Liver (tissue), 8 donors: ENCODE measurements at regions not wholly inside any gene's neighbourhood (a gene's known extent, or its start where the extent isn't known, plus 50 kb on each side); places are given as distances from the start of the nearest gene placed in this dataset.

Experiments
- DNase-seq: peaks from one replicate; pipeline ENCODE4 v3.0.0-alpha.2; 2017; ENCODE audit warnings: low spot score
- H3K27ac ChIP-seq, 2 donors: one replicate each; pipeline ENCODE4 v1.7.0; 2013; ENCODE audit warnings: inconsistent platforms in 2 of 2, low read length in 2 of 2, control low read depth in 1 of 2, low read depth in 1 of 2, mild to moderate bottlenecking in 1 of 2
- H3K27me3 ChIP-seq, 4 donors: one replicate each; pipeline versions ENCODE4 v1.6.1 to v1.7.0; 2013; ENCODE audit warnings: low read length in 3 of 4, inconsistent platforms in 1 of 4, mild to moderate bottlenecking in 1 of 4, moderate library complexity in 1 of 4; ENCODE audit not compliant: control insufficient read depth in 4 of 4, insufficient read depth in 4 of 4
- H3K36me3 ChIP-seq, 4 donors: one replicate each; pipeline versions ENCODE4 v1.6.1 to v1.7.0; 2013; ENCODE audit warnings: low read length in 3 of 4, mild to moderate bottlenecking in 3 of 4, low read depth in 1 of 4, moderate library complexity in 1 of 4; ENCODE audit not compliant: control insufficient read depth in 4 of 4, insufficient read depth in 3 of 4
- H3K4me1 ChIP-seq, 4 donors: one replicate each; pipeline versions ENCODE4 v1.6.1 to v1.7.0; 2013; ENCODE audit warnings: low read length in 3 of 4, mild to moderate bottlenecking in 3 of 4, moderate library complexity in 1 of 4; ENCODE audit not compliant: control insufficient read depth in 4 of 4, insufficient read depth in 4 of 4
- H3K4me3 ChIP-seq, 3 donors: one replicate each; pipeline versions ENCODE4 v1.6.1 to v1.7.0; 2013; ENCODE audit warnings: low read length in 3 of 3, control low read depth in 1 of 3, low read depth in 1 of 3, mild to moderate bottlenecking in 1 of 3
- H3K9ac ChIP-seq, 2 donors: one replicate each; pipeline ENCODE4 v1.7.0; 2013; ENCODE audit warnings: low read length in 2 of 2, mild to moderate bottlenecking in 2 of 2, moderate library complexity in 2 of 2, control low read depth in 1 of 2, low read depth in 1 of 2
- H3K9me3 ChIP-seq, 4 donors: one replicate each; pipeline versions ENCODE4 v1.6.1 to v1.7.0; 2013; ENCODE audit warnings: low read length in 3 of 4; ENCODE audit not compliant: control insufficient read depth in 4 of 4
- CTCF ChIP-seq: fragments of 150-350 bp; IDR thresholded peaks from 2 replicates; pipeline ENCODE4 v1.5.1; 2017; ENCODE audit warnings: improper control_type of control experiment, low read depth, low read length; ENCODE audit not compliant: missing input control
- HNF4A ChIP-seq, 2 donors: conservative IDR thresholded peaks; 2 replicates each; pipeline ENCODE4 v1.6.1; 2016; ENCODE audit warnings: antibody characterized with exemption in 2 of 2, mild to moderate bottlenecking in 2 of 2
- HNF4G ChIP-seq: IDR thresholded peaks from 2 replicates; pipeline ENCODE4 v1.6.1; 2016; ENCODE audit warnings: antibody characterized with exemption
- JUND ChIP-seq, 2 donors: IDR thresholded peaks; 2 replicates each; pipeline ENCODE4 v1.6.1; 2016; ENCODE audit warnings: antibody characterized with exemption in 2 of 2
- NR2F2 ChIP-seq: IDR thresholded peaks from 2 replicates; pipeline ENCODE4 v1.6.1; 2016; ENCODE audit warnings: antibody characterized with exemption
- RAD21 ChIP-seq, 2 donors: IDR thresholded peaks; 2 replicates each; pipeline ENCODE4 v1.6.1; 2016; ENCODE audit warnings: antibody characterized with exemption in 2 of 2, mild to moderate bottlenecking in 2 of 2
- REST ChIP-seq: IDR thresholded peaks from 2 replicates; pipeline ENCODE4 v1.6.1; 2016; ENCODE audit warnings: antibody characterized with exemption, mild to moderate bottlenecking
- SP1 ChIP-seq: IDR thresholded peaks from 2 replicates; pipeline ENCODE4 v1.6.1; 2018; ENCODE audit warnings: antibody characterized with exemption, mild to moderate bottlenecking
- TAF1 ChIP-seq: conservative IDR thresholded peaks from 2 replicates; pipeline ENCODE4 v1.6.1; 2016; ENCODE audit warnings: antibody characterized with exemption, mild to moderate bottlenecking
- WGBS: extraction: QIAGEN DNeasy Blood & Tissue Kit; methylation state at CpG from one replicate; pipeline ENCODE4 v1.1.7; 2013; 5-methylcytosine and 5-hydroxymethylcytosine counted together
- donor health status: healthy.
- donor health status: healthy.
- donor health status: healthy.
- donor health status: healthy.
- donor health status: healthy.

DNA sequence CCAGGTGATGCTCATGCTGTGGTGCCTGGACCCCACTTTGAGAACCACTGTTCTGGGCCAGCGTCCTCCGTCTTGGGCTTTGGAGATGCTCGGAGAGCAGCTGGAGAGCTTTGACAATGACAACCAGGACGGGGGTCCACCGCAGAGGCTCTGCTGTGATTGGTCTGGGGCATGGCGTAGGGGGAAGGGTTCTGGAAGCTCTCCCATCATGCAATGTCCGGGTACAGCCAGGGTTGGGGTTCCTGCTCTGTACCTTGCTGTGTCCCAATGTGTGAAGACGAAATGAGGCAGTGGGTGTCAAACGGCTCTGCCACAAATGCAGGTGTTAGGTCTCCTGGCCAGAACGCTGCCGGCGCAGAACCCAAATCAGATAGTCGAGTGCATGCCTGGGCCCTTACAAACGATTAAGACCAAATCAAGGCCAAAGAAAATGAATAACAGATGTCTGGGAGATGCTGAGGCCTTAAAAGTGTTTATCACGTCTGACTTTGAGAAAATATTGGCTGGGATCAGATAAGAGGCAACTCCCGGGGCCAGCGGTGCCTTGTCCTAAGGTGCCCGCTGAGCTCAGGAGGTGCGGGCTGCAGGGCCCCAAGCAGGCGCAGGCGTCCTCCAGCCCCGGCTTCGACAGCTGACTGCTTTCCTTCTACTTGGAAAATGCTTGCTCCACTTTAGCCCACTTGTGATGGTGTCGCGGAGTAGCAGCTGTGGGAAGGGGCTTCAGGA lies 117.2 kb downstream of the VAPA start (continued):
- no peak for TF ChIP-seq CTCF

DNA sequence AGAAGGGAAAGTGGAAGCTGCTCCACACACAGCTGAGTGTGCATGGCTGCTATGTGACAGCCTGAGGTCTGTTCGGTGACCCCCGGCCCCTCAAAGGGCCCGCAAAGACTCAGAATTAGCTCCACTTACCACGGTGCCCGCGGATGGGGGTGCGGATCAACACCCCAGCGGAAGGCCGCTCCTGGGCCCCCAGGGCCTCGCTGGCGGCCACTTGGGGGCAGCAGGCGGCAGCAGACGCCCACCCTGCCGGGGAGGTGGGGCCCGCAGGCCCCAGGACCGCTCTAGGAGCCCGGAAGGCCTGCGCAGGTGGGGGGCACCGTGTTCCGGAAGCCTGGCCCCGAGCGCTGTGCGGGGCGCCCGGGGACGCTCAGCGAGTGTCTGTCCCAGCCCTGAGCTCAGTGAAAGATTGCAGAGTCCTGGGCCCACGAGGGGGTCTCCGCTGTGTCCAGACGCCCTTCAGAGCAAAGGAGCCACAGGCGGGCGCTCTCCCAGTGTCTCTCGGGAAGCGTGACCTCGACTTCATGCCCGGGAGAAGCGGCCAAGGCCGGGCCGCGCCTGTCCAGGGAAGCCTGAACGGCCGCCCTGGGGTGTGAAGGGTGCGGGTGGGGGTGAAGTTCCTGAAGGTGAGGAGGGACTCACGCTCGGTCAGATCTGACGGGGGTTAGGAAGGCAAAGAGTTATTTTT lies 118.7 kb downstream of the VAPA start:
- peak overlapping the region in 1 of 3 donors; percentile 14 for H3K4me3 ChIP-seq
- TF ChIP-seq NR2F2 (no peak), HNF4G (no peak), RAD21 (IDR thresholded peaks at IDR 0.05) (peak in 1 of 2 donors; percentile 21), SP1 (no peak), JUND (IDR thresholded peaks at IDR 0.05) (no peak), REST (no peak), HNF4A (conservative IDR thresholded peaks at IDR 0.05) (no peak)
- DNase-seq: peak; percentile 39
- no peak overlapping the region for H3K9ac ChIP-seq
- H3K4me1 ChIP-seq: no peaks in the 10 kb centered on the region
- no peak overlapping the region for H3K27ac ChIP-seq
- H3K36me3 ChIP-seq: no peaks in the 10 kb centered on the region
- 20% methylated on average over 46 of the region's 46 CpGs for WGBS
- H3K27me3 ChIP-seq: no peaks in the 10 kb centered on the region
- H3K9me3 ChIP-seq: no peaks in the 10 kb centered on the region

DNA sequence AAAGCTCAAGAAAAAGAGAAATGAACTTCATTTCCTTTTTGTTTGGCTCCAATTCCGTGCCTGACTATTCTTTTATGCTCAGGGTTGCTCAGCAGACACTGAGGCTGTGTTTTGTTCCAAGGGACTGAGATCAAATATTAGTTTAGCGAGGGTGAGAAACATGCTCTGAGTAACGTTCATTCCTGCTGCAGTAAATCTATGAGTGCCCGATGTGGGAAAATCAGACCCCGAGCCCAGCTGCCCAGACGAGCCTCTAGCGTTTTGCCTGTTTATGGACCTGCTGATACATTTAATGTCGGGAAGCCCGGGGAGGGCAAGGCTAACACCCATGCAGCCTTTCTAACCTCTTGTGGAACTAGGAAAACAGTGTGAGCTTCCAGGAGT lies 119.2 kb downstream of the VAPA start:
- WGBS: 67% methylated on average over 9 of the region's 9 CpGs
- no peaks in the 10 kb centered on the region for H3K4me1 ChIP-seq
- H3K36me3 ChIP-seq: no peaks in the 10 kb centered on the region
- H3K27ac ChIP-seq: no peak overlapping the region
- H3K4me3 ChIP-seq: peak overlapping the region in 1 of 3 donors; percentile 14
- no peaks in the 10 kb centered on the region for H3K9me3 ChIP-seq
- no peak for DNase-seq
- H3K27me3 ChIP-seq: no peaks in the 10 kb centered on the region
- TF ChIP-seq NR2F2: no peak
- no peak for TF ChIP-seq TAF1
- TF ChIP-seq HNF4A (conservative IDR thresholded peaks at IDR 0.05): no peak
- no peak for TF ChIP-seq SP1
- H3K9ac ChIP-seq: no peak overlapping the region
